ENCODE measurements at regions not wholly inside any gene's neighbourhood (a gene's known extent, or its start where the extent isn't known, plus 50 kb on each side); places are given as distances from the start of the nearest gene placed in this dataset.

DNA sequence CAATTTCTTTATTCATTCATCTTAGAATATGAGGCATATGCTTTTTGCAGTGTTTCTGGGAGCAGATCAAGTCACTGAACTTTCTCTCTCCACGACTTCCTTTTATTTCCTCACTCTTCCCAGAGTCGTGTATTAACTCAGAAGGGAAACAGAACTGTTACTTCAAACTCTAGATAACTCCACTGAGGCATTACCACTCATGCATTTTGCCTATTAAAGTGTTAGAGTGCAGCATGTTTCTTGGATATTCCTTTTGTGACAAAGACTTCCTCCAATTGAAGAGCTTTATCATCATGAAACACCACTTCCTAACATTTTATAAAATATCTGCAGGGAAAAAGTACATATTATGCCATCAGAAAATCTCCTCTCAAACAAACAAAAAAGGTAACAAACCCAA lies 797.4 kb upstream of the COBL start:
- no peak for DNase-seq

DNA sequence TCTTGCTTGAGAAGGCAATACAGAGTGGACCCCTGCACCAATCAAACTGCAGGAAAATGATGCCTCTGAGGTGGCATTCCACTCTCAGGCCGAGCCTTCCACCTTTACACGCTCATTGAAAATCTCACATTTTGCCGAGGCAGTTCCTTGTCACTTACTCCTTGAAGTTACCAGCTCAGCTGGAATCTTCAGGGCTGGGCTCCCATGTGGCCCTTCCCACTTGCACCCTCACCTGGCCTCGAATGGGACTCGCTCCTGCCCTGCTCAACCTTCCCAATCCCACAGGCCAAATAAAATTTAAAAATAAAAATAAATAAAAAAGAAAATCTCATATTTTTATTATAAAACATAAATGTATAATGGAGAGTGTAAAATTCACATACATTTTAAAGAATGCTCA lies 790.7 kb upstream of the COBL start:
- DNase-seq: no peak

DNA sequence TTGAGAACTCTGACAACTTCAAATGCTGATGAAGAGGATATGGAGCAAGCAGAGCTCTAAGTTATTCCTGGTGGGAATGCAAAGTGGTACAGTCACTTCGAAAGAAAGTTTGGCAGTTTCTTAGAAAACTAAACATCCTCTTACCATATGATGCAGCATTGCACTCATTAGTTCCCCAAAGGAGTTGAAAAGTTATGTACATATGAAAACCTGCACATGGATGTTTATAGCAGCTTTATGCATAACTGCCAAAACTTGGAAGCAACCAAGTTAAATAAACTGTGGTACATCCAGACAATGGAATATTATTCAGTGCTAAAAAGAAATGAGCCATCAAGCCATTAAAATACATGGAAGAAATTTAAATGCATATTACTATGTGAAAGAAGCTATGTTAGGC lies 779.3 kb upstream of the COBL start:
- no peak for DNase-seq

DNA sequence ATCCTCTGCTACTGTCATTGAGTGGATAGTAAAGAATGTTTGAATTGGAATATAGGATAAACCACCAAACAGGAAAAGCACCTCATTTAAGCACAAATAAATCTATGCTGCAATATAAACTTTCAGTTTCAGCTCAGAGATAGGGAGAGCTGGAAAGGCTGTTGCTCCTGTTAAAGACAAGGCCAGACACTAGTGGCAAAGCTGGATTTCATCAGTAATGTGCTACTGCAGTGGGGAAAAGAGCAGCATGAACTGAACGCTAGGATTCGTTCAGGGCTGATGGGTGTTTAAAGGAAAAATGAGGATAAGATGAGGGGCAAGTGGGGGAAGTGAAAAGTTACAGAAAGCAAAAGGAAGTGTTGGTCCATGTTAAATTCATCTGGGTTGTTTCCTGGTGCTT lies 775.4 kb upstream of the COBL start:
- DNase-seq: no peak

DNA sequence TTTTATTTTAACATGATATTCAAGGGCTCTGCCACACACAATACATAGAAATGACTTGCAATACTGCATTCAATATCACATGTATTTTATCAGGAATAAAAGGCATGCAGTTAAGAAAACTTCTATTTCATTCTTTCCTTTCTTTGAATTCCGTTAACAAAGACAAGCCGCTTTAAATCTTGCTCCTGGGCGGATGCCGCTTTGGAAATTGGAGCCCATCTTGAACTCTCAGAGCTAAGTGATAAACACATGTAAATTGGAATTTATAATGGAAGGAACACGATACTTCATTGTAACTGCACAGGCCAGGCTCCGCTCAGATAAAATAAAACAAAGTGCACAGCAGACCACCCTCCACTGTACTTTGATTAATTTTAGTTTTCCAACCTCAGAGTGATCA lies 774.5 kb upstream of the COBL start:
- DNase-seq: no peak

DNA sequence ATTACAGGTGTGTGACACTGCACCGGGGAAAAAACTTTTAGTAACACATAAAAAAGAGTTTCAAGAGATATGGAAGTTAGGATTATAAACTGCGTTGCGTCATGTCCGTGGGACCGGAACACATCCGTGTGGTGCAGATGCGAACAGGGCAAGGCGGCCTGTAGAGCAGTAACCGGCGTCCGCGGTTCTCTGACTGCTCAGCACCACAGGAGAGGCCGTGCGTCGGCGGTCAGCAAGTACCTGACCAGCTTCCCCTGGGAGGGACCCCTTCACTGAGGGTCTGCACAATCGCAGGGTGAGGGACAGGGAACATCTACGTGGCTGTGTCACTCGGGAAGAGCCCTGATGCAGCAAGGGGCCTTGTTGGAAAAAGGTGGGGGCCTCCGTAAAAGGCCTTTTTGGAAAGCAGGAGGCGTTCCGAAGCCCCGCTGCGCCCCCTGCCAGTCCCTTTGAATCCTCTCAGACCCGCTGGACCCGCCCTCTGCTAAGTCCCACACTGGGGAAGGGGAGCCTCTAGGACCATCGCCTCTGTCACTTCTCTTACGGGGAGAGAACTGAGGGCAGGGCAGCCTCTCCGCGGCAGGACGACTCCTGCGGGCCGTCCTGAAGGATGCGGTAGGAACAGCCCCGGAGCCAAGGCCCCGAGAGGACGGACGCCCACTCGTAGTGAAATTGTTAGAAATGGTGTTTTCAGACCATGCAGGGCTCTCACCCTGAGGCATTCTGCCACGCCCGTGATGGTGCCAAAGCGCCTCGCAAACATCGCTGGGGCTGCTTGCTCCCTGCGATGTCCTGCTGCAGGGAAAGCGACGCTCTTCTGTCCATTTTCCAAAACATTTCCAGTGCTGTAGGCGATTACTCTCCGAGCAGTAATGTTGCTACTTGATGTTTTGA lies 771.6 kb upstream of the COBL start:
- DNase-seq: no peak

DNA sequence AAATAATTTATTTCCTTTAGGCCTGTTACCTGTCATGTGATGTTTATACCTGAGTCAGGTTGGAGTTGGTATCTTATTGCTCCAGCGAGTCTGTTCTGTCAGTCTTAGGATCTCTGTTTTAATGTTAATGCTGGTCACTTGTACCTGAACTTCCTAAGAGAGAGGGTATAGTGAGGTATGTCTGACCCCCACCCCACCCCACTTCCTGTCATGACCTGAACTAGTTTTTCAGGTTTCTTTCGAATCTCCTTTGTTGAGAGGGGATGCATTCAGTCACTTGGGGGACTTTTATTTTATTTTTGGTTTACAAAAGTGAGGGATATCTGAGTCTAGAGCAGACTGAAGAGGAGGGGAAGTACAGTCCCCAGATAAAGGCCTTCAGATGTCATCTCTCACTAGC lies 769.0 kb upstream of the COBL start:
- DNase-seq: no peak

DNA sequence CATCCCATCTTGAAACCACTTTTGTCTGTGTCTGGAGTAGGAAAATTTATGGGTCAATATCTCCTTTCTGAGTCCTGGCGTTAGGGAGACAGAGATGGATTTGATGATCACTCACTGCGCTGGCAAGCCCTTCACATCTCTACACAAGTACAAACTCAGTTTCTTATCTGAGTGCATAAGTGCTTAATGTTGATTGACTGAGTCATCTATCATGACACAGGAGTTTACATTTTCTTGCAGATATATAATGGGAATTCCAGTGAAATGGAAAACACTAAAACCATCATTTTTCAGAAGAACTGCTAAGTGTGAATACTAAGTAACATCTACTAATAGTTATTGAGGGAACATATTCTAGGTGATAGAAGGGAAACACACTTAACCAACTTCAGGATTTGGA lies 763.9 kb upstream of the COBL start:
- DNase-seq: no peak

DNA sequence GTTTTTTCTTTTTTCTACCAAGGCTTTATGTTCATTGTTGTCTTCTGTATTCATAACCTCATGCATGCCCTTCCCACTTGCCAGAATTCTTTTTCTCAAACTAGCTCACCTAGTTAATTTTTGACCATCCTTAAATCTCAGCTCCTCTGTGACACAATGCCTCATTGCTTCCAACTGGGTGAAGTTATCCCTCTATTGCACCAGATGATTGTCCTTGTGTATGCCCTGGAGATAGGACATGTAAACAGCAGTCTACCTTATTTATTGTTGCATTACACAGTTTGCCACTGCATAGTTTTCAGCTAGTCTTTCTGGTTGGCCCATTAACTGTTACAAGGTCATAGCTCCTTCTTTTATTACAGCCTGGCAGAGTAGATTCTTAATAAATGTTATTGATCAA lies 763.1 kb upstream of the COBL start:
- no peak for DNase-seq

DNA sequence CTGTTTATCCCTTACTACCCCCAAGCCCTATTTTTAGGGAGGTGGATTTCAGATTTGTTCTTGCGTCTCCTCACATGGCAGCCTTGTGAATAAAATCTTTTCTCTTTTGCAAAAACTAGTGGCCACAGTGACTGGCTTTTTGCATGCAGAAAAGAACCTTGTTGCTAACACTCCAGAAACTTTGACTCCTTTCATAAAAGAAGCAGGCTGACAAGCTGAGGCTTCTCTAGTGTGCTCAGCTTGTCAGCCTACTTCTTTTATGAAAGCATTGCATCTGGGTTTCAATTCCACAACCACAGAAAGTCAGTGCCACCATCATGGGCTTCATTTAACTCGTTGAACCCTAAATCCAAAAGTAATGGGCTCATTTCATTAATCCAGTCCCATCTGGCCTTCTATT lies 761.0 kb upstream of the COBL start:
- DNase-seq: no peak

DNA sequence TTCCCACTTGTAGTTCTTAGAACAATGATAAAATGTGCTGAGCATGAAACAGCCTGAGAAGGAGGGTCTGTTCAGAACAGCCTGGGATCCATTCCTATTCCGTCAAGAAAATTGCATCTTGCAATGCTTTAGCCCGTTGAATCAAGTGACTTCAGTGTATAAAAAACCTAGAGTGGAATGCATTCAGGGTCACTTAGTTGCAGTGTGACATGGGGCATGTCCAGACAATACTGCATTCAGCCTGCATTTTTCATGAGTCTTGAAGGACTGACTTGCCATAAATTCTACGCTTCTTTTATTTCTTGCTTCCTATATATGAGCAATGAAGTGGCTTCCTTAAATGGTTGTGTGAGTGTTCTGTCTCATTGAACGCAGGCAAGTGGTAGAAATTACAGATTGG lies 758.3 kb upstream of the COBL start:
- DNase-seq: no peak

DNA sequence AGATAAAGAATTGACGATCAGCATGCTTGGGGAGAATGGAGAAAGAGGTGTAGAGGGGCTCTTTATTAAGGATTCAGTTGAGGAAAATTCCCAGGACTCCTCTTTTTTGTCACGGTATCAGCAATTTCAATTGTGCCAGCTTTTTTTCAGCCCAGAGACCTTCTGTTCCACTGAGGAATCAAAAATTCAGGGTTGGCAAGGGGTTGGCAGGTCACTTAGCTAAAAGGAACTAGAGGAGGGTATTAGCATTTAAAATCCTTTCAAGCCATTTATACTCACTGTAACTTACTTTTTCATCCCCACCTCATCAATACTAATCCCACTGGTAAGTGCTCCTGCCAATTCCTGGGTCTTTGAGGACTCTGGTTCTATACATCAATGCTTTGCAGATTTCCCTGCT lies 757.5 kb upstream of the COBL start:
- DNase-seq: no peak

DNA sequence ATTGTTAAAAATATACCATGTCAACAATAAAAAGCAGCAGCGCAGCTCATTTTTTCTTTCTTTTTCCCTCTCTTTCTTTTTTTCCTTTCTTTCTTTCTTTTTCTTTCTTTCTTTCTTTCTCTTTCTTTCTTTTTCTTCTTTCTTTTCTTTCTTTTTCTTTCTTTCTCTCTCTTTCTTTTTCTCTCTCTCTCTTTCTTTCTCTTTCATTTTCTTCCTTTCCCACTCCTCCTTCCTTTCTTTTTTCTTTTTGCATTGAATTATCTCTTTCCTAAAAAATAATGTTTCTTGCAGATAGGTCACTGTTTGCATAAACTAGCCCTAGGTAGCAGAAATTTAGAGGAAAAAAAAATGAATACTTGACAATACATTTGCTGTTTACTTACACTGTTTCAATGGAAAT lies 755.1 kb upstream of the COBL start:
- DNase-seq: no peak

DNA sequence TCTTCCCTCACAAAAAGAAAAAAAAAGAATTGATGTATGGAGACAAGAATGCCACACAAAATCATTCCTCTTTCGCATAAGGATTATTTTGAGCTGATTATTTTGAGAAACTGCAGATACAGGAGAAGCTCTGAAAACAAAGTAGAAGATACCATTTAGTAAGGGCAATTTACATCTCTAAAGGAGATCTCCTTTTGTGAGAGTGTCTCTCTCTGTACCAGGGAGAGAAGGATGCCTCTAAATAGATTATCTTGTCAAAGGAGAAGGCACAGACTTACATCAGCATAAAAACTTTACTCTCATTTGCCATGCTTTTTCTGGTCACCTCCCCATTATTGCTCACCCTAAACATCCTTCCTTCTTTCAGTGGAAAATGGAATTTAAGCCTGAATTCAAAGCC lies 747.9 kb upstream of the COBL start:
- DNase-seq: no peak

DNA sequence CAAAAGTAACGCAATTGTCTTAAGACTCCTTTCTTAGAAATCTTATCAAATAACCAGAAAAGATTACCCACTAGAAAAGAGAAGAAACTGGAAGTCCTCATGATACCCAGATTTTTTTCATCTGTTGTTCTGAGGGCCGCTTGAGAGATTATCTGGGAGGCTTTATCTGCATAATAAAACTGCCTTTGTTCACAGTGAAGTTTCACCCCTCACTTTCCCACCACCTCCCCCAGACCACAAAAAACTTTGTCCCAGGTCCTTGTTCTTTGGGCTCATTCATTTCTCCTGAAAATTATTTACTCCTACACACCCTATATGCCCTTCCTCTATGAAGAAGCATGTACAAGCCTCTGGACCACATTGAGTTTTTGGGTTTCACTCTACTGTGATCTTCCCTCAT lies 745.1 kb upstream of the COBL start:
- DNase-seq: no peak

DNA sequence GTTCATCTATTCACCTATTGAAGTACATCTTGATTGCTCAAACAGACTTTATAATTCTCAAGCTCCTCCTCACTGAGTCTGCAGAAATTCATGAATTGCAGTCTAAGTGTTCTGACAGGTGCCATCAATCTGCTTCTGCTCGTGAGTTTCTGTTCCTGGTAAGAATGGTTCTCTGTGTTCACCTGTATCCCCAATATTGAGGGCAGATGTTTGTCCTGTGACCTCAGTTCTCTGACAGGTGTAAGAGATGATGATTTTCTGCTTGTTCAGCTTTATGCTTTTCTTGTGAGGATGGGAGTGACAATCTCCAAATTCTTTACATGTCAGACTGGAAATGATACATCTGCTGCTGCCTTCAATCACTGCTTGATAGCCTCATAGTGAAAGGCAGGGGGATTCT lies 736.9 kb upstream of the COBL start:
- no peak for DNase-seq

DNA sequence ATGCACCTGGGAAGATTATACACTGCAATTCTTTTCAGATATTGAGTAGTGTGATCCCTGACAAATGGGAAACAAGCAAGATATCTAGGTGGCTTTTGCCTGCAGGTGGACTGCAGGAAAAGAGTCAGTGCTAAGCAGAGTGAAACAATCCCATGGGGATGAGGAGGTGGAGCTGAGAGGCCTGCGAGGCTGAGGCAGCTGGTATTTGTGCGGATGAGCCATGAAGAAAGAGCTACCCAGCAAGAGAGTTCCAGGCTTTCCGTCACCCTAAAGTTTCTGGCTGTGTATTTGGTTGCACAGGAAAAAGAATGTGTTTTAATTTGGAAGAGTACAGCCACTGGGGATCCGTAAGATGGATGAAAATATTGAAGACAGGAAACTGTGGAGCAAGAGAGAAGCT lies 714.1 kb upstream of the COBL start:
- no peak for DNase-seq

DNA sequence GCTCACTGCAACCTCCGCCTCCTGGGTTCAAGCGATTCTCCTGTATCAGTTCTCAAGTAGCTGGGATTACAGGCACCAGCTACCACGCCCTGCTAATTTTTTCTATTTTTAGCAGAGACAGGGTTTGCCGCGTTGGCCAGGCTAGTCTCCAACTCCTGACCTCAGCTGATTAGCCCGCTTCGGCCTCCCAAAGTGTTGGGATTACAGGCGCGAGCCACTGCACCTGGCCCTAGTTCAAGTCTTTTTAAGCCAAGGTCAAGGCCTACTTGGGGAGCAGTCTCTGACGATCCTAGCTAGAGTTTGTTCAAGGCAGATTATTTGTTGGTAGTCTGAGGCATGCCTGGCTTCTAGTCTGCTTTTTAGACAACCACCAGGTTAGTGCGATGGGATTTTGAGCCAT lies 709.5 kb upstream of the COBL start:
- no peak for DNase-seq

DNA sequence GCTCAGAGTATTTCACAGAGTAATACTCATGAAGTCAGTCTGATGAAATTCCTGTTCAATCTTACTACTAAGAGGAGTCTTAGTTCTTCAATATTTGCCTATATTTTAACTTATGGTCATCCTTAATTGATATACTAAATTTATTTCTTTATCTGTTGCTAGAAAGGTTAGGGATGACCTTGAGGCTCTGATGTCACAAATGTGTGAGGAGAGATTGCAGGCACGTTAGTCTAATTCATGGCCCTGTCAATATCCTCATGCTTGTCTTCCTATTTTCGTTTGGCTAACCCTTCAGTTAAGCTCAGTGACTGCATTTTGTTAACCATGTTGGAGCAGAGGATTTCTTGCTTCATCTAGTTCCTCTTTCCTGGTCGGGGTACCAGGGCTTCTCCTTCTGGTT lies 704.7 kb upstream of the COBL start:
- no peak for DNase-seq

DNA sequence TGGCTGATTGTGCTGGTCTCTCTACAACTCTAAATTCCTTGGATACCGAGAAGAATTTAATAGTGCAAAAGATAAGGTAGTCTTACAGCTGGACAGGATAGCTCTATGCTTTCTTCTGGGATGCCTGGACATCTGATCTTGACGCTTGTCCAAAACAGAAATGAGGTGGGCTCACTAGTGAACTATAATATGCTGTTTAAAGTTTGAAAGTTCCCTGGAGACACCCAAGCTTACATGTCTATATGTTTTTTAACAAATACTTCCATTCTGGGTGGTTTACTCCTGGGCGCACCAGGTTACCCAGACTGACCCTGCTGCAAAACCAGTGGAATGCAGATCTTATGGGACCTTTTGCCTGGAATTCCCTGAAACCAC lies 702.1 kb upstream of the COBL start:
- DNase-seq: no peak

DNA sequence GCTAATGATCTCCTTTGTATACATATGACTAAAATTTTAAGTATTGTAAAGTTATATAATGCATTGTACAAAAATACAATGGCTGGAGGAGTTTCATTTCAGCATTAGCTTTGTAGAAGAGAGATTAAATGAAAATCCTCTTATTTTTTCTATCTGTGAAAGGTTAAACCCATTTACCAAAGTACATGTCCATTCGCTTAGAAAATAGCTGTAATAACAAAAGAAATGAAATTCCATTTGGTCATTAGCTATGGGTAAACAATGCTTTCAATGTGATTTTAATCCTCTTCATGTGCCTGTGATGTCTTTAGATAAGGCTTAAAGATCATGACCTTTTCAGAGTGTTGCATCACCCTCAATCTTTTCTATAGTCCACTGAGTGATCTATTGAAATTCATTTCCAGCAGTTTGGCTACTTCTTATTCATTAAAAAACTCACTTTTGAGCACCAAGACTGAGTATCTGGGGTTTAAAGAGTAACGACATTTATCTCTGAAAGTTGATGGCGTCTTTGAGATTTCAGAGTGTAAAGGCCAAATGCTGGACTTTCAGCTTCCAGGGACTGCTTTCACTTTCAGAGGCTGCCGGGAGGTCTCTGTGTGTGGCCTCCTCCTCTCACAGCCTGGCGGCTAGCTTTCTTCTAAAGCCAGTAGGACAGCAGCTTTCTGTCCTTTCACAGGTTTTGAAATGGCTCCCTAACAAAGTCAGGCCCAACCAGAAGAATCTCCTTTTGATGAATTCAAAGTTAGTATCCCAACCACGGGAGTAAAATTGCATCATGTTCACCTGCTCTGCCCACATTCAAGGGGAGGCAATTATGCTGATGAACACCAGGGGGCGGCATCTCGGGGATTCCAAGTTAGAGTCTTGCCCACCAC lies 701.4 kb upstream of the COBL start:
- no peak for DNase-seq

DNA sequence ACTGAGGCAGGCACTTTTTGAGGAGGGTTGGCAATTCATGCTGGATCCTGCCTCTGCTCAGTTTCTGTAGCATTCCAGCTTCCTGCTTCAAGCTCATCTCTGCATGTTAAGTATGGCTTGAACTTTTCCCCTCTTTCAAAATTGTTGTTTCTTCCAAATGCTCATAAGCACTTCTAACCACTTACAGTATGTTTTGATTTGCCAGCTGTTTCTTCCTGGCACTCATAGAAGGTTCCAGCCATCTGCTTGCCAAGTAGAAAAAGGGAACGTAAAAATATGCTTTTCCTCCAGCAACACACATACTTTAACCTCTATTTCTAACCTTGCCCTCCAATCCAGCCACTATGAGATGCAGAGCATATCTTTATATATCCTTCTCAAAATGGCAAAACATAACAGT lies 692.6 kb upstream of the COBL start:
- DNase-seq: no peak

DNA sequence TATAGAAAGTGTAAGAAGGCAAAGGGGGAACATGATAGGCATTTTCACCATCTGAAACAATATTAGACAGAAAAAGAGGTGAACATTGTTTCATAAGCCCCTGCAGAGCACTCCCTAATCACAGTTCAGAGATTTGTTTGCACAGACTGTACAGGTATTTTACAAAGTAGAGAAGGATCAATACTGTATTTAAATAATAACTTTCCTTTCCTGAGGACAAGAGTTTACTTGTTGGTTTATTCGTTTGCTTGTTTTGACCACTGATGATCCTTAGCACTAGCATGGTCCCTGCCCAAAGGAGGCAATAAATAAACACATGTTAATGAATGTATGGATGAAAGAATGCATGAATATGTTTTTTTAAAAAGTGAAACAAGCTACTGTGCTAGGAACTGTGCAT lies 690.1 kb upstream of the COBL start:
- DNase-seq: no peak

DNA sequence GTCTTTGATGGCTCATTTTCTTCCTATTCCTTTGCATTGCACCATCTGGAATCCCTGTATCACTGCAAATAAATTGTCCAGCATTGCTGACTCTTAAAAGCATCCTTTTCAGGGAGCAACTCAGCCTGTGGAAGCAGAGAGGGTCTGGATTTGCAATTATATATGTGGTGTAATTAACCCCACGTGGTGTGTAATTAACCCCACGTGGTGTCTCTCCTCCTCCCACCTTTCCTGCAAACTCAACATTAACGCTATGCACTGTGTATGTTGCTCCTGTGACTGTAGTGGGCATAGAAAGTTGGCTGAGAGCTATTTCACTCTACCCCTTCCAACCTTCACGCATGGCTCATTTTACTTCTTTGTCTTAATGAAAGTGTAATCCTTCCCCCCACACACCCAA lies 689.0 kb upstream of the COBL start:
- no peak for DNase-seq

All from NCI-H446 treated with DMSO at 0.1 percent for 48 hours (cell line).